LNCaP clone FGC (cell line): ENCODE measurements at regions not wholly inside any gene's neighbourhood (a gene's known extent, or its start where the extent isn't known, plus 50 kb on each side); places are given as distances from the start of the nearest gene placed in this dataset.
"Not testable (repeated sequence)": the region's sequence is repeated elsewhere in the genome, so short reads cannot be mapped to it uniquely, and the experiment has no call there.

ENCODE experiments used
- DNase-seq: peaks from one replicate; pipeline ENCODE4 v3.0.0-alpha.2; 2011; ENCODE audit warnings: low read depth
- H3K4me3 ChIP-seq: 2 replicates; pipeline ENCODE4 v1.5.1; 2011; ENCODE audit warnings: mild to moderate bottlenecking, low read depth, low read length, control low read depth
- CTCF ChIP-seq: IDR thresholded peaks from 2 replicates; pipeline ENCODE4 v1.5.1; 2012; ENCODE audit warnings: mild to moderate bottlenecking; ENCODE audit not compliant: control insufficient read depth, insufficient read depth; ENCODE audit errors: extremely low read depth

- H3K4me3 ChIP-seq: no peak overlapping the region
- DNase-seq: no peak
- TF ChIP-seq CTCF: no peak
Measured at GRCh38 chr6:110545081-110545872, 68.9 kb upstream of the SLC22A16 start.

GRCh38 chr6:110544472-110544871 lies 68.1 kb upstream of the SLC22A16 start:
- DNase-seq: no peak
- no peak for TF ChIP-seq CTCF
- H3K4me3 ChIP-seq: no peak overlapping the region

- no peak for TF ChIP-seq CTCF
- no peak overlapping the region for H3K4me3 ChIP-seq
- peak; percentile 55 for DNase-seq
Measured at GRCh38 chr6:110543106-110543505, 66.7 kb upstream of the SLC22A16 start.

GRCh38 chr6:110542311-110543024 lies 66.1 kb upstream of the SLC22A16 start:
- TF ChIP-seq CTCF: no peak
- H3K4me3 ChIP-seq: no peak overlapping the region
- DNase-seq: no peak

GRCh38 chr6:110541701-110542309 lies 65.4 kb upstream of the SLC22A16 start:
- TF ChIP-seq CTCF: no peak
- DNase-seq: no peak
- H3K4me3 ChIP-seq: no peak overlapping the region

GRCh38 chr6:110539277-110540019 lies 63.0 kb upstream of the SLC22A16 start:
- DNase-seq, H3K4me3 ChIP-seq: not testable (repeated sequence)
